GM23338 (cell line): ENCODE measurements at regions not wholly inside any gene's neighbourhood (a gene's known extent, or its start where the extent isn't known, plus 50 kb on each side); places are given as distances from the start of the nearest gene placed in this dataset.

Source experiments
- EZH2phosphoT487 ChIP-seq: fragments of 200-600 bp; sonication (generic); IDR thresholded peaks from one replicate; pipeline ENCODE4 v1.8.1; 2018; ENCODE audit warnings: antibody characterized with exemption; ENCODE audit not compliant: unreplicated experiment
- NANOG ChIP-seq: IDR thresholded peaks from 2 replicates; pipeline ENCODE4 v1.6.1; 2016; ENCODE audit warnings: antibody characterized with exemption, borderline replicate concordance
- POLR2AphosphoS5 ChIP-seq: IDR thresholded peaks from 2 replicates; pipeline ENCODE4 v1.6.1; 2016; ENCODE audit warnings: antibody characterized with exemption, low read depth
- ZNF114 ChIP-seq: fragments of 250-450 bp; sonication (Bioruptor Pico); IDR thresholded peaks from 2 replicates; pipeline ENCODE4 v1.5.0; 2020; ENCODE audit warnings: mild to moderate bottlenecking, moderate library complexity
- TF ChIP-seq, protein P1 (sequence below): fragments of 250-450 bp; sonication (Bioruptor Pico); IDR thresholded peaks from 2 replicates; pipeline ENCODE4 v1.5.0; 2020; ENCODE audit warnings: mild to moderate bottlenecking, moderate library complexity
- TF ChIP-seq, protein P2 (sequence below): IDR thresholded peaks from 2 replicates; pipeline ENCODE4 v1.6.1; 2016; ENCODE audit warnings: antibody characterized with exemption
- TF ChIP-seq, protein P3 (sequence below): IDR thresholded peaks from one replicate; pipeline ENCODE4 v1.6.1; 2018; ENCODE audit warnings: antibody characterized with exemption; ENCODE audit not compliant: unreplicated experiment

- TF ChIP-seq, protein P1, sequence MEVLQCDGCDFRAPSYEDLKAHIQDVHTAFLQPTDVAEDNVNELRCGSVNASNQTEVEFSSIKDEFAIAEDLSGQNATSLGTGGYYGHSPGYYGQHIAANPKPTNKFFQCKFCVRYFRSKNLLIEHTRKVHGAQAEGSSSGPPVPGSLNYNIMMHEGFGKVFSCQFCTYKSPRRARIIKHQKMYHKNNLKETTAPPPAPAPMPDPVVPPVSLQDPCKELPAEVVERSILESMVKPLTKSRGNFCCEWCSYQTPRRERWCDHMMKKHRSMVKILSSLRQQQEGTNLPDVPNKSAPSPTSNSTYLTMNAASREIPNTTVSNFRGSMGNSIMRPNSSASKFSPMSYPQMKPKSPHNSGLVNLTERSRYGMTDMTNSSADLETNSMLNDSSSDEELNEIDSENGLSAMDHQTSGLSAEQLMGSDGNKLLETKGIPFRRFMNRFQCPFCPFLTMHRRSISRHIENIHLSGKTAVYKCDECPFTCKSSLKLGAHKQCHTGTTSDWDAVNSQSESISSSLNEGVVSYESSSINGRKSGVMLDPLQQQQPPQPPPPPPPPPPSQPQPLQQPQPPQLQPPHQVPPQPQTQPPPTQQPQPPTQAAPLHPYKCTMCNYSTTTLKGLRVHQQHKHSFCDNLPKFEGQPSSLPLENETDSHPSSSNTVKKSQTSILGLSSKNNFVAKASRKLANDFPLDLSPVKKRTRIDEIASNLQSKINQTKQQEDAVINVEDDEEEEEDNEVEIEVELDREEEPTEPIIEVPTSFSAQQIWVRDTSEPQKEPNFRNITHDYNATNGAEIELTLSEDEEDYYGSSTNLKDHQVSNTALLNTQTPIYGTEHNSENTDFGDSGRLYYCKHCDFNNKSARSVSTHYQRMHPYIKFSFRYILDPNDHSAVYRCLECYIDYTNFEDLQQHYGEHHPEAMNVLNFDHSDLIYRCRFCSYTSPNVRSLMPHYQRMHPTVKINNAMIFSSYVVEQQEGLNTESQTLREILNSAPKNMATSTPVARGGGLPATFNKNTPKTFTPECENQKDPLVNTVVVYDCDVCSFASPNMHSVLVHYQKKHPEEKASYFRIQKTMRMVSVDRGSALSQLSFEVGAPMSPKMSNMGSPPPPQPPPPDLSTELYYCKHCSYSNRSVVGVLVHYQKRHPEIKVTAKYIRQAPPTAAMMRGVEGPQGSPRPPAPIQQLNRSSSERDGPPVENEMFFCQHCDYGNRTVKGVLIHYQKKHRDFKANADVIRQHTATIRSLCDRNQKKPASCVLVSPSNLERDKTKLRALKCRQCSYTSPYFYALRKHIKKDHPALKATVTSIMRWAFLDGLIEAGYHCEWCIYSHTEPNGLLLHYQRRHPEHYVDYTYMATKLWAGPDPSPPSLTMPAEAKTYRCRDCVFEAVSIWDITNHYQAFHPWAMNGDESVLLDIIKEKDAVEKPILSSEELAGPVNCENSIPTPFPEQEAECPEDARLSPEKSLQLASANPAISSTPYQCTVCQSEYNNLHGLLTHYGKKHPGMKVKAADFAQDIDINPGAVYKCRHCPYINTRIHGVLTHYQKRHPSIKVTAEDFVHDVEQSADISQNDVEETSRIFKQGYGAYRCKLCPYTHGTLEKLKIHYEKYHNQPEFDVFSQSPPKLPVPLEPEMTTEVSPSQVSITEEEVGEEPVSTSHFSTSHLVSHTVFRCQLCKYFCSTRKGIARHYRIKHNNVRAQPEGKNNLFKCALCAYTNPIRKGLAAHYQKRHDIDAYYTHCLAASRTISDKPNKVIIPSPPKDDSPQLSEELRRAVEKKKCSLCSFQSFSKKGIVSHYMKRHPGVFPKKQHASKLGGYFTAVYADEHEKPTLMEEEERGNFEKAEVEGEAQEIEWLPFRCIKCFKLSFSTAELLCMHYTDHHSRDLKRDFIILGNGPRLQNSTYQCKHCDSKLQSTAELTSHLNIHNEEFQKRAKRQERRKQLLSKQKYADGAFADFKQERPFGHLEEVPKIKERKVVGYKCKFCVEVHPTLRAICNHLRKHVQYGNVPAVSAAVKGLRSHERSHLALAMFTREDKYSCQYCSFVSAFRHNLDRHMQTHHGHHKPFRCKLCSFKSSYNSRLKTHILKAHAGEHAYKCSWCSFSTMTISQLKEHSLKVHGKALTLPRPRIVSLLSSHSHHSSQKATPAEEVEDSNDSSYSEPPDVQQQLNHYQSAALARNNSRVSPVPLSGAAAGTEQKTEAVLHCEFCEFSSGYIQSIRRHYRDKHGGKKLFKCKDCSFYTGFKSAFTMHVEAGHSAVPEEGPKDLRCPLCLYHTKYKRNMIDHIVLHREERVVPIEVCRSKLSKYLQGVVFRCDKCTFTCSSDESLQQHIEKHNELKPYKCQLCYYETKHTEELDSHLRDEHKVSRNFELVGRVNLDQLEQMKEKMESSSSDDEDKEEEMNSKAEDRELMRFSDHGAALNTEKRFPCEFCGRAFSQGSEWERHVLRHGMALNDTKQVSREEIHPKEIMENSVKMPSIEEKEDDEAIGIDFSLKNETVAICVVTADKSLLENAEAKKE (CRISPR knock-in tag): no peak
- TF ChIP-seq, protein P2, sequence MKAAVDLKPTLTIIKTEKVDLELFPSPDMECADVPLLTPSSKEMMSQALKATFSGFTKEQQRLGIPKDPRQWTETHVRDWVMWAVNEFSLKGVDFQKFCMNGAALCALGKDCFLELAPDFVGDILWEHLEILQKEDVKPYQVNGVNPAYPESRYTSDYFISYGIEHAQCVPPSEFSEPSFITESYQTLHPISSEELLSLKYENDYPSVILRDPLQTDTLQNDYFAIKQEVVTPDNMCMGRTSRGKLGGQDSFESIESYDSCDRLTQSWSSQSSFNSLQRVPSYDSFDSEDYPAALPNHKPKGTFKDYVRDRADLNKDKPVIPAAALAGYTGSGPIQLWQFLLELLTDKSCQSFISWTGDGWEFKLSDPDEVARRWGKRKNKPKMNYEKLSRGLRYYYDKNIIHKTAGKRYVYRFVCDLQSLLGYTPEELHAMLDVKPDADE: no peak
- TF ChIP-seq, protein P3, sequence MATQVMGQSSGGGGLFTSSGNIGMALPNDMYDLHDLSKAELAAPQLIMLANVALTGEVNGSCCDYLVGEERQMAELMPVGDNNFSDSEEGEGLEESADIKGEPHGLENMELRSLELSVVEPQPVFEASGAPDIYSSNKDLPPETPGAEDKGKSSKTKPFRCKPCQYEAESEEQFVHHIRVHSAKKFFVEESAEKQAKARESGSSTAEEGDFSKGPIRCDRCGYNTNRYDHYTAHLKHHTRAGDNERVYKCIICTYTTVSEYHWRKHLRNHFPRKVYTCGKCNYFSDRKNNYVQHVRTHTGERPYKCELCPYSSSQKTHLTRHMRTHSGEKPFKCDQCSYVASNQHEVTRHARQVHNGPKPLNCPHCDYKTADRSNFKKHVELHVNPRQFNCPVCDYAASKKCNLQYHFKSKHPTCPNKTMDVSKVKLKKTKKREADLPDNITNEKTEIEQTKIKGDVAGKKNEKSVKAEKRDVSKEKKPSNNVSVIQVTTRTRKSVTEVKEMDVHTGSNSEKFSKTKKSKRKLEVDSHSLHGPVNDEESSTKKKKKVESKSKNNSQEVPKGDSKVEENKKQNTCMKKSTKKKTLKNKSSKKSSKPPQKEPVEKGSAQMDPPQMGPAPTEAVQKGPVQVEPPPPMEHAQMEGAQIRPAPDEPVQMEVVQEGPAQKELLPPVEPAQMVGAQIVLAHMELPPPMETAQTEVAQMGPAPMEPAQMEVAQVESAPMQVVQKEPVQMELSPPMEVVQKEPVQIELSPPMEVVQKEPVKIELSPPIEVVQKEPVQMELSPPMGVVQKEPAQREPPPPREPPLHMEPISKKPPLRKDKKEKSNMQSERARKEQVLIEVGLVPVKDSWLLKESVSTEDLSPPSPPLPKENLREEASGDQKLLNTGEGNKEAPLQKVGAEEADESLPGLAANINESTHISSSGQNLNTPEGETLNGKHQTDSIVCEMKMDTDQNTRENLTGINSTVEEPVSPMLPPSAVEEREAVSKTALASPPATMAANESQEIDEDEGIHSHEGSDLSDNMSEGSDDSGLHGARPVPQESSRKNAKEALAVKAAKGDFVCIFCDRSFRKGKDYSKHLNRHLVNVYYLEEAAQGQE: no peak
- TF ChIP-seq NANOG (no peak), ZNF114 (CRISPR knock-in tag) (no peak), EZH2phosphoT487 (no peak), POLR2AphosphoS5 (no peak)
These were observed 262.6 kb upstream of the CDH11 start (continued) for GRCh38 chr16:65384441-65384840.
